DMS 273 (cell line): ENCODE measurements at regions not wholly inside any gene's neighbourhood (a gene's known extent, or its start where the extent isn't known, plus 50 kb on each side); places are given as distances from the start of the nearest gene placed in this dataset.

Source experiments
- DNase-seq: peaks from one replicate; lab custom pipeline; 2025; ENCODE audit not compliant: unreplicated experiment; lab: John Stamatoyannopoulos, UW

GRCh38 chr6:138692058-138692977 is 81.3 kb upstream of the CCDC28A start:
- peak; percentile 87 for DNase-seq

GRCh38 chr6:138692978-138693909 is 80.3 kb upstream of the CCDC28A start:
- DNase-seq = peak; percentile 92

GRCh38 chr6:138695193-138695592 is 78.4 kb upstream of the CCDC28A start:
- DNase-seq = no peak

GRCh38 chr6:138714493-138714892 is 59.1 kb upstream of the CCDC28A start:
- DNase-seq = no peak

GRCh38 chr6:138716013-138716412 is 57.6 kb upstream of the CCDC28A start:
- DNase-seq = no peak

GRCh38 chr6:138716971-138717665 is 56.5 kb upstream of the CCDC28A start:
- no peak for DNase-seq

- DNase-seq = peak; percentile 13
Observed at GRCh38 chr6:138719011-138719635, 54.4 kb upstream of the CCDC28A start.

GRCh38 chr6:138719744-138720143 is 53.8 kb upstream of the CCDC28A start:
- no peak for DNase-seq

- DNase-seq = no peak
Observed at GRCh38 chr6:138722425-138723371, 50.9 kb upstream of the CCDC28A start.
